HG02798 (cell line): ENCODE measurements at regions not wholly inside any gene's neighbourhood (a gene's known extent, or its start where the extent isn't known, plus 50 kb on each side); places are given as distances from the start of the nearest gene placed in this dataset.
A peak's percentile ranks its signal among the peaks of the same experiment; 100 is the strongest.
"Not testable (repeated sequence)": the region's sequence is repeated elsewhere in the genome, so short reads cannot be mapped to it uniquely, and the experiment has no call there.

ENCODE experiments used
- ATAC-seq: cut with Tn5 transposase; IDR thresholded peaks from one replicate; pipeline ENCODE4 v1.9.1; 2021; ENCODE audit warnings: mild to moderate bottlenecking; ENCODE audit not compliant: unreplicated experiment, poor library complexity

DNA sequence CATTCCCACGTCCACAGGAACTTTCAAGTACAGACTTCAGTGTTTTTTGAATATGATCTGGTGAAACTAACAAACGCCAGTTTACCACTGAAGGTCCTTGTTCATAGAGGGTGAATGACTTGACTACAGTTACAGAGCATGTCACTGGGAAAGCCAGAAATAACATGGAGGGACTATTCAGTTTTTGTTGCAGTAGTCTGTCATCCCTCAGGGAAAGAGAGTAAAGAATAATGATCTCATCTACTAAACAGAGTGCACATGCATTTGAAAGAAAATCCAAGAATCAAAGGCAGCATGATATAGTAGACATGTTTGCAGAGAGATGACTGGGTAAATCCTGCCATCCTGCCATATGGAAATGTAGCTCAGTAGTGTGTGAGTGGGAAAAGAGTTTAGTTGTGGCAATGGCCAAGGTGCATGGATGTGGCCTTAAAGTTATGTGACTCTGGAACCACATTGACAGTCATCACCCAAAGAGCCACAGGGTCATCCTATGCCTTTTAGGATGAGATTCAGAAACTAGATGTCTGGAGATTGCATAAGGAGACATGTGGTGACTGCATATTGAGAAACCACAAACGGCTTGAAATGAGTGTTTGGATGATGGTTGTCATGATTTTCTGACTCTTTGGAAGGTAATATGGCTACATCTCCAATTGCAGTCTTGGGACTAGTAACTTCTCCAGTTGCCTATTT, 125.3 kb upstream of the ZEB2 start:
- no peak for ATAC-seq

DNA sequence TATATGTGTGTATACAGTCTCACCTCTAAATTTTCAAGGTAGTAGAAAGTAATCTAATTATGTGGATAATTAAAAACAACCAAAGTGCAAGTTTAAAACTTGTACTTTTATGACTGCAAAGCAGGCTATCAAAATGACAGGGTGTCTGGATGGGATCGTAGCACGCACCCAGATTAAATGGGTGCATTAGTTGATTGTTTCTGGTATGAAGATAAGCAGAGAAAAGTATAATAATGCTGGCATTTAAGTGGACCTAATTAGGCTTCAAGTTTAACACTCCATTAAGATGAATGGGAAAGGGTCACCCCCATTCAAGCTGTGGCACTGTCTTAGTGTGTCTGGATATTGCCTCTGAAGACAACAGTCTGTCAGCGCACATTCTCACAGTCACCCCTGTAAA, 124.6 kb upstream of the ZEB2 start:
- no peak for ATAC-seq

DNA sequence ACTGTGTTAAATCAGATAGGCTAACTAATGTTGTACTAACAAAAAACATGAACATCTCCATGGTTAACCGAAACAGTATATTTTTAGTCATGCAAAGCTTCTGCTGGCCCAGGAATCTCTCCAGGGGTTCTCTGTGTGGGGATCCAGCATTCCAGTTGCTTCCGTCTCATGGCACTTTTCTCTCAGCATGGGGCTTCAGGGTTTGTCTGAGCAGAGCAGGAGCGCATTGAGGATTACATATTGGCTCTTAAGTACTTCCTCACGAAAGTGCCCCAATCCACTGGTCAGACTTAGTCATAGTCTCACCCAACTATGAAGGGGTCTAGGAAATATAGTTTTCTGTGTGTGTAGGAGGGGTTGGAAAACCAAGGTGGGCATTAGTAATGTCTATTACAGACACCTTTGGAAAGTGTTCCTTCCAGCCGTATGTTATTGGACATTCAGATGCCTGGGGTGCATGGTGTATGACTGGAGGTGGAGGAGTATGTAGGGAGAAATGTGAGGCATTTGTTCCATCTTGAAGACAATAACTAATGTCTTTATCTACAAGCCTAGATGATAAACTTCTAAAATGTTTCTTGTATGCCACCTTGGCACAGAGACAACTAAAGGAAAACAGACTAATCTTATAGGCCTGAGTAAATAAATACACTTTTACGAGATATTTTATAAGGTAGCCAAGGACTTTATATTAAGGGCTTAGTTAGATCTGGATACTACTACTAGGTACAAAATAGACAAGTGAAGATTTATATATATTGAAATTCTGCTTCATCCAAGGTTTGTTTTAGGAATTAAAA, 123.8 kb upstream of the ZEB2 start:
- no peak for ATAC-seq

DNA sequence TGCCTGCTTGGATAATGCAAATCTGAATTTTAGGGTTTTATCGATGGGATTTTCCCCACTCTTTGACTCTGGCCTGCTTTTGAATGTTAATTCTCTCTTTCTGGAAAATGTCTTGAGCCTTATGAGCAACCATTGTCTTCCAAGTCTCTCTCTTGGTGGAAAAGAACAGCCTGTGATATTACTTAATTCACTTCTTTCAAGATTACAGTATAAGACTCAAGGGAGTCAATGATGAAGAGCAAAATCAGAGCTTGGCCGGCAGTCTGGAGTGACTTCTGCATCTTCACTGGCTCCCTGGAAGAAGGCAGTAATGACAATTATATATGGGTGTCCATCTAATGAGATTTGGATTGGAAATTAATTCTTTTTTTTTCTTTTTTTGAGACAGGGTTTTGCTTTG, 122.9 kb upstream of the ZEB2 start:
- no peak for ATAC-seq

DNA sequence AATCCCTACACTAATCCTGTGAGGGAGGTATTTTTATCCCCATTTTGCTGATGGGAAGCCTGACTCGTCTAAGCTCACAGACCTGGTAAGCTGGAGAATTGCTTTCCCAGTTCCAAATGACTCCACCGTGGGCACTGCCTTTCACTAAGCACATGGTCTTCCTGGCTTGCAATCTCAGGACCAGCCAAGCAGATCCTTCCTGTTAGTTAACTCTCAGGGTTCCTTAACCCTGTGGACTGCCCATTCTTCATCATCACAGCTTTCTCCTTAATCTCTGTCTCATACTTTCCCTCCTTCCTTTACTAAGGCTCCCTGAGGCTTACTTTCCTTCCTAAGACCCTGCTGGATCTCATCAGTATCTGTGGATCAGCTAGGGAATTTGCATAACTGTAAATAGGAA, 122.2 kb upstream of the ZEB2 start:
- ATAC-seq = no peak

DNA sequence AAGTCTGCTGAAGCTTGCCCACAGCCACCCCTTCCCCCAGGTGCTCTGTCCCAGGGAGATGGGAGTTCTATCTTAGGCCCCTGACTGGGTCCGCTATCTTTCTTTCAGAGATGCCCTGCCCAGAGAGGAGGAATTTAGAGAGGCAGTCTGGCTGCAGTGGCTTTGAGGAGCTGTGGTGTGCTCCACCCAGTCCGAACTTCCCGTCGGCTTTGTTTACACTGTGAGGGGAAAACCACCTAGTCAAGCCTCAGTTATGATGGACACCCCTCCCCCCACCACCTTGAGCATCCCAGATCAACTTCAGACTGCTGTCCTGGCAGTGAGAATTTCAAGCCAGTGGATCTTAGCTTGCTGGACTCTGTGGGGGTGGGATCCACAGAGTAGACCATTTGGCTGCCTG, 118.3 kb upstream of the ZEB2 start:
- ATAC-seq = not testable (repeated sequence)

DNA sequence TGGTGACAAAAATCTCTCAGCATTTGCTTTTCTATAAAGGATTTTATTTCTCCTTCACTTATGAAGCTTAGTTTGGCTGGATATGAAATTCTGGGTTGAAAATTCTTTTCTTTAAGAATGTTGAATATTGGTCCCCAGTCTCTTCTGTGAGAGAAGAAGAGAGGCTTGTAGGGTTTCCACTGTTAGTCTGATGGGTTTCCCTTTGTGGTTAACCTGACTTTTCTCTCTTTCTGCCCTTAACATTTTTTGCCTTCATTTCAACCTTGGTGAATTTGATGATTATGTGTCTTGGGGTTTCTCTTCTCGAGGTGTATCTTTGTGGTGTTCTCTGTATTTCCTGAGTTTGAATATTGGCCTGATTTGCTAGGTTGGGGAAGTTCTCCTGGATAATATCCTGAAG, 116.9 kb upstream of the ZEB2 start:
- not testable (repeated sequence) for ATAC-seq

DNA sequence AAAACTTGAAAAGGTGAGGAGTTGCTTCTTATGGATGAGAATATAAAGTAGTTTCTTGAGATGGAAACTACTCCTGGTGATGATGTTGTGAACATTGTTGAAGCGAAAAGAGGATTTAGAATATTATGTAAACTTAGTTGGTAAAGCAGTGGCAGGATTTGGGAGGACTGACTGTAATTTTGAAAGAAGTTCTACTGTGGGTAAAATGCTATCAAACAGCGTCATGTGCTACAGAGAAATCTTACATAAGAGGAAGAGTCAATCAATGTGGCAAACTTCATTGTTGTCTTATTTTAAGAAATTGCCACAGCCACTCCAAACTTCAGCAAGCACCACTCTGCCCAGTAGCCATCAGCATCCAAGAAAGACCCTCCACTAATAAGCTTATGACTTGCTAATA, 112.9 kb upstream of the ZEB2 start:
- no peak for ATAC-seq

DNA sequence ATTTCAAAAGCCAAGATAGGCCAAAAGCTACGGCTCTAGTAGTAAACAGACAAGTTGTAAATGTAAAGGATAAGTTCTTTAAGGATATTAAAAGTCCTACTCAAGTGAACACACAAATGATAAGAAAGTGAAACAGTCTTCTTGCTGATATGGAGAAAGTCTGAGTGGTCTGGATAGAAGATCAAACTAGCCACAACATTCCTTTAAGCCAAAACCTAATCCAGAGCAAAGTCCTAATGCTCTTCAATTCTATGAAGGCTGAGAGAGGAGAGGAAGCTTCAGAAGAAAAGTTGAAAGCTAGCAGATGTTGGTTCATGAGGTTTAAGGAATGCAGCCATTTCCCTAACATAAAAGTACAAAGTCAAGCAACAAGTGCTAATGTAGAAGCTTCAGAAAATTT, 111.7 kb upstream of the ZEB2 start:
- no peak for ATAC-seq

DNA sequence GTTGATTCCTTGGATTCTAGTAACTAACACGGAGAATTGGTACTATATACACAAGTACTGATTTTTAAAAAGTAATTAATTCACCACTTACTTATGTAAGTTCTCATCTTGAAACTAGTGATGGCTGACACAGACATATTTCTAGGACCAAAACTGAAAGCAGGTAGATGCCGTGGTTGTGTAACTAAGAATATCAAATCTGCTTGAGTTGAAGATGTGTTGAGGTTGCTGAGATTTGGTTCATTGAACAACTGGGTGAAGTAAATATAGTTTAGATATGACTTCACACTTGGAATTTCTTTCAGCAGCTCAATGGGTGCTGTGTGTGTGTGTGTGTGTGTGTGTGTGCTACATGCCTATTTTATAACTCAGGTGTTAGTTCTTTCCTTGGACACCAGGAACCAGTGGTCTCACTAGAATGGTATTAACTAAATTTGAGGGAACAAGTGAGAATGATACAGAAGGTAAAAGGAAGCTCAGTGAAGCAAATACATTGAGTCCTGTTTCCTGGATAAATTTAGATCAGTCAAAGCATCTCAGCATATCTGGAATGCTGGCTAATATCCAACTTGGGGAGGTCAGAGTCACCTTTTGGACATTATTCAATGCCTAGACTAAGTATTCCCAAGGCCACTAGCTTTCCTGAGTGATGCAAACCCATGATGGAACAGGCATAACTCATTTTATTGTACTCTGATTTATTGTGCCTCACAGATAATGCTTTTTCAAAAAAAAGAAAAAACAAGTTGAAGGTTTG, 110.7 kb upstream of the ZEB2 start:
- peak; percentile 93 for ATAC-seq

DNA sequence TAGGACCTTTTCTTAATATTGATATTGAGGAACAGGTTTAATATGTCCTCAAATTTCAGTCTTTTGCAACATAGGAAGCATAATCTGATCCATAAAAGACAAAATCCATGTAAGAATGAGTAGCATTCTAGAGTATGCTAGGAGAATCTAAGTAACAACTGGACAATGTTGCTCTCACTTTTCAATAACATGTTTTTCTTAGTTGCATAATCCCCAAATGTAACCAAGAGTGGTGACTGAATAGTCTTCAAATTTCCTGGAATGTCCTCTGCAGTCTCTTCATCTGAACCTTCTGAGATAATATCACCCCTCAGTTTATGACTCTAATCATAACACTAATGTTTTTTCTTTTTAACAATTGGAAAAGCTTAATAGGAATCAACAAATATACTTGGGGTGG, 110.0 kb upstream of the ZEB2 start:
- ATAC-seq = no peak

DNA sequence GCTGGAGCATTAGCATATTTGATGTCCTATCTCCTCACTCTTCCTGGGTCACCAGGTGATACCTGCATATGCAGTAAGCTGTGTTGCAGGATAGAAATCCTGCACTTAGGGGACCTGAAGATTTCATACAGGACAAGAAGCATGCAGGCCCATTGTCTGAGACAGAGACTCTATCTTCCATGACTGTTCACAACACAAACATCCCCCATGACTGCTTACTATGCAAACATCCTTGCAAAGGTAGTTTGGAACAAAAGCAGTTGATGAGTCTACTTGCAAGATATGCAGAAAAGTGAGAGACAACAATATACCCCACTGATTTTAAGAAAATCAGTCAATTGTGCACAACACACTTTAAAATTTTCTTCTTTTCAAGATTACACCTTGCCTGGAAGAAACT, 108.6 kb upstream of the ZEB2 start:
- no peak for ATAC-seq

DNA sequence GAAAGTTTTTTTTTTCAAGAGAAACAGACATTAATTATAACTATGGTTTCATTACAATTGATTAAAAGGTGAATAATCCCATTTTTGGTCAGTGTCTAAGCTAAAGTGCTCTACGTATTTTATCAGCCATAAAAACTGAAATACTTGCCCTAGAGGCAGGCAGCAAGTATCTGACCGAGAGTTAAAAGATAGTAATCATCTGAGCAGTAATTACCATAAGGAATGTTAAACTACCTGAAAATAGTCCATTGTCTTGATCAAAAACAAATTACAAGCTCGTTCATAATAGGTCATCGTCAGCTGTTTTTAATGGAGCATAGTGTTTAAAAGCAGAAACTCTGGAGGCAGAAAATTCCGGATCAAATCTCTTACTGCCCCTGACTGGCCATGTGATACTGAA, 105.7 kb upstream of the ZEB2 start:
- ATAC-seq = no peak

DNA sequence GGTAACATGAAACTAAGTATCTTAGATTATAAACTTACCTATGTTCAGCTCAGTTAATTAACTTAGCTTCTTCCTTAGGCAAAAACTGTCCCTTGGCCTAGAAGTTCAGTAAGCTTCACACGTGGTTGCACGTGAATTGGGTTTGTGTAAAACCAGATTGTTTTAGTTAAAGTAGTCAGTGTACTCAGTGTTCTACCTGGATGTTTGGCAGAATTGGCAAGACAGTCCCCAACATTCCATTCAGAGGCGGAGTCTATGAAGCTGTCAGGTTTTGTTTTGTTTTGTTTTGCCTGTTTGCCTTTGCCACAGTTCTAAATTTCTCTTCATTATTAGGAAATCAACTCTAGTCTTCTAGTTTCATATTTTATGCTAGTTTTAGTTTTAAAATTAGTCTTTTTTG, 105.3 kb upstream of the ZEB2 start:
- ATAC-seq = no peak

DNA sequence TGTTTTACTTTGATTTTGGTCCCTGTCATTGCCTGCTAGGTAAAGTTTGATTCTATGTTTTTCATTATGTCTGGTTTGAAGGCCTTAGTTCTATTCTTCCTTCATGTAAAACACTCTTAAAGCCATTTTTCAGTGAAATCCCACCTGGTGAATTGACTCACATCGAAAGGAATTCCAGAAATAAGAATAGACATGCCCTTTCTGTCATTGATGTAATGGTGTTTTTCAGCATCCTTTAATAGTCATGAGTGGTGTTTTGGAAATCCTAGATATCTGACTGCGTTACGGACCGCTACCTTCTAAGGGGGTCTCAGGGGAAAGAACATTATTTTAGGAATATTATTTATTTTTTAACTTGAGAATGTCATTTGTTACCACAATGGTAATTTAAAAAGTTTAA, 104.5 kb upstream of the ZEB2 start:
- ATAC-seq = no peak

DNA sequence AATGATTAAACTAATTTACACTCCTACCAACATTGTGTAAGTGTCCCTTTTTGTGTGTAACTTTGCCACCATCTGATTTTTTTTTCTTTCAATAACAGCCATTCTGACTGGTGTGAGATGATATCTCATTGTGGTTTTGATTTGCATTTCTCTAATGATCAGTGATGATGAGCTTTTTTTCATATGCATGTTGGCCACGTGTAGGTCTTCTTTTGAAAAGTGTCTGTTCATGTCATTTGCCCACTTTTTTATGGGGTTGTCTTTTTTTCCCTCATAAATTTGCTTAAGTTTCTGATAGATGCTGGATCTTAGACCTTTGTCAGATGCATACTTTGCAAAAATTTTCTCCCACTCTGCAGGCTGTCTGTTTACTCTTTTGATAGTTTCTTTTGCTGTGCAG, 102.5 kb upstream of the ZEB2 start:
- ATAC-seq = not testable (repeated sequence)

DNA sequence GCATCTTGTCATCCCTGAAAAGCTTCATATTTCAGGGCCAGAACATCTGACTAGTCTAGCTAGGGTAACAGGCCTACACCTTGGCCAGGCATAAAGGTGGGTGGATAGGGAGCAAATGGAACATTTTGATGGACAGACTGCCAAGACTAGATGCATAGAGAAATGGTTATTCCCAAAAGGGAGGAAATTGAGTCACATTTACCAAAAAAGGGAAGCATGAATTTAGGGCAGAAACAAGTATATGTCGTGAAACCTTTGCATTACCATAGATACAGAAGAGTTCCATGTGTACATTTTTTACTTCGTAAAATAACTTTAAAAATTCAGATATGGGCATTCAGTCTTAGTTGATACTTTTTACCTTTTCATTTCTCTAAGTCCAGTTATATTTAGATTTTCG, 101.3 kb upstream of the ZEB2 start:
- no peak for ATAC-seq

DNA sequence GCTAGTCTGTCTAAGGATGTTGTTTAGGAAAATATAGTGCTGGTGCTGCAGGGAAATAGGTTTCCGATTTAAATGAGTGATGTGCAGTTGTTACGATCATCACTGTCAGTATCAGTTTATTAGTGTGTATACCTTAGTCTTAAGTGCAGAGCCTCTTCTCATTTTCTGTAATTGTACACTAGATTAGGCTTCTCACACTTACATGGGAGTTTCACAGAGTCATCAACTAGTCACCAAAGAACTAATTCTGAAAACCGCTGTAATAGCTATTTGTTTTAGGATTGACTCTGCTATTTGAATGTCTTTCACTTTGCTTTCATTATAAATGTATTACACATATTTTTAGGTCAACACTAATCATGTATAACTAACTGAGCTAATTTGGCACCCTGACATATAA, 99.8 kb upstream of the ZEB2 start:
- peak; percentile 33 for ATAC-seq

DNA sequence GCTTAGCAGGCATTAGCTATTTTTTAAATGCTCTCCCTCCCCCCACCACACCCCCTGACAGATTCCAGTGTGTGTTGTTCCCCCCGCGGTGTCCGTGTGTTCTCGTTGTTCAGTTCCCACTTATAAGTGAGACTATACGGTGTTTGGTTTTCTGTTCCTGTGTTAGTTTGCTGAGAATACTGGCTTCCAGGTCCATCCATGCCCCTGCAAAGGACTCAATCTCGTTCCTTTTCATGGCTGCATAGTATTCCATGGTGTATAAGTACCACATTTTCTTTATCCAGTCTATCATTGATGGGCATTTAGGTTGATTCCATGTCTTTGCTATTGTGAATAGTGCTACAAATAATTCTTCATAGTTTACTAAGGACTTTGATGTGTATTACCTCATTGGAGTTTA, 97.3 kb upstream of the ZEB2 start:
- ATAC-seq = not testable (repeated sequence)

DNA sequence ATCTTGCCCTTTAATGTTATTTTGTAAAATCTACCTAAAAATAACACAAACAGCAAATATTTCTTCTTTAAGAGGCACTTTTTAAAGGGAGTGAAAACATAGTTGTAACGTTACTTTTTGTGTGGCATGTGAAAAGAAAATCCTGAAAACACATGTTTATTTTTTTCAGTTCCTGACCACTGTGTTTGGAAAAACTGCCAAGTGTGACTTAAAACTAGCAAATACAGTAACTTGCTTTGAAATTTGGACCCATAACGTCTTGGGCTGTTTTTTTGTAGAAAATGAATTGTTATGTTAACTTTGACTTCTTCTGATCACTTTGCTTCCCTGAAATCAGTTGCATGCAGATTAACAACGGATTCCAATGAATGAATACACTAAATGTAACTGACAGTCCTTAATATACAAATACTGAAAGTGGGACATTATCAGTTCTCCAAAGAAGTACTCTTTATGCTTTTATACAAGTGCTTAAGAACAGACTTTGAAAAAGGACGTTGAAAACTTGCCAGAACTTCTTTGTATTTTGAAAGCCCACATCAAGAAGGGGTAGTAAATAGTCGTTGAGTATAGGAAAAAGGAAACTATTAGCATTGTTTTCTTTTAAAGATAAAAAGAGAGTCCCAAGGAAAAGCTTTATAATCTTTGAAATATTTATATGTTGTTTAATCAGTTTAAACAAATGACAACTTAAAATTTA, 96.1 kb upstream of the ZEB2 start:
- ATAC-seq = no peak
